Psoas muscle (tissue), 7 donors: ENCODE measurements at regions not wholly inside any gene's neighbourhood (a gene's known extent, or its start where the extent isn't known, plus 50 kb on each side); places are given as distances from the start of the nearest gene placed in this dataset.

ENCODE experiments used
- ATAC-seq, 4 donors: fragments of 200-7000 bp; cut with Tn5 transposase; one replicate each; pipeline ENCODE4 v1.9.1; 2020; ENCODE audit warnings: moderate library complexity in 3 of 4, mild to moderate bottlenecking in 2 of 4
- DNase-seq, 2 donors: peaks; one replicate each; pipeline ENCODE4 v3.0.0-alpha.2; 2020
- H3K27ac ChIP-seq: fragments of 200-600 bp; one replicate; pipeline ENCODE4 v1.8.0; 2022
- H3K27me3 ChIP-seq, 3 donors: fragments of 200-600 bp in 1 of 3; one replicate each; pipeline versions ENCODE4 v1.6.1 to v1.8.0; 2013 to 2022; ENCODE audit warnings: low read length in 2 of 3, mild to moderate bottlenecking in 2 of 3, moderate library complexity in 1 of 3; ENCODE audit not compliant: insufficient read depth in 3 of 3
- H3K36me3 ChIP-seq, 2 donors: fragments of 200-600 bp in 1 of 2; one replicate each; pipeline versions ENCODE4 v1.6.1 to v1.8.0; 2013 to 2022; ENCODE audit warnings: low read depth in 1 of 2, mild to moderate bottlenecking in 1 of 2, moderate library complexity in 1 of 2; ENCODE audit not compliant: insufficient read depth in 1 of 2
- H3K4me1 ChIP-seq: fragments of 200-600 bp; one replicate; pipeline ENCODE4 v1.8.0; 2022
- H3K4me3 ChIP-seq: fragments of 200-600 bp; one replicate; pipeline ENCODE4 v1.8.0; 2022; ENCODE audit warnings: mild to moderate bottlenecking
- H3K9me3 ChIP-seq: fragments of 200-600 bp; one replicate; pipeline ENCODE4 v1.8.0; 2022
- WGBS, 3 donors: extraction: QIAGEN DNeasy Blood & Tissue Kit; methylation state at CpG; one replicate each; pipeline versions ENCODE4 v1.1.6 to v1.1.7; 2013; 5-methylcytosine and 5-hydroxymethylcytosine counted together
- intact Hi-C, 2 donors: fragments of 100-400 bp; cut with DNase I; formaldehyde crosslinking; loops; one replicate each; pipeline versions ENCODE4 v1.11.0 to v1.14.2; 2022
- TF ChIP-seq, protein P1 (sequence below): fragments of 200-600 bp; IDR thresholded peaks from one replicate; pipeline ENCODE4 v1.8.0; 2022; ENCODE audit warnings: antibody characterized with exemption
- donor health status: healthy with polysubstance abuse.
- donor health status: DM: no; HTN: no; CAD: no; lungs with moderate emphysema.
- donor health status: Bipolar disorder and iron deficiency.
- donor health status: healthy.
- donor health status: DM: yes; HTN: yes; CAD: no.
- donor health status: DM: no; HTN: no; CAD: no.
- donor health status: DM: yes; HTN: yes; CAD: no.

- DNase-seq (no peak), ATAC-seq (no peak)
- H3K27me3 ChIP-seq, result no peaks in the 10 kb centered on the region
- TF ChIP-seq, protein P1, sequence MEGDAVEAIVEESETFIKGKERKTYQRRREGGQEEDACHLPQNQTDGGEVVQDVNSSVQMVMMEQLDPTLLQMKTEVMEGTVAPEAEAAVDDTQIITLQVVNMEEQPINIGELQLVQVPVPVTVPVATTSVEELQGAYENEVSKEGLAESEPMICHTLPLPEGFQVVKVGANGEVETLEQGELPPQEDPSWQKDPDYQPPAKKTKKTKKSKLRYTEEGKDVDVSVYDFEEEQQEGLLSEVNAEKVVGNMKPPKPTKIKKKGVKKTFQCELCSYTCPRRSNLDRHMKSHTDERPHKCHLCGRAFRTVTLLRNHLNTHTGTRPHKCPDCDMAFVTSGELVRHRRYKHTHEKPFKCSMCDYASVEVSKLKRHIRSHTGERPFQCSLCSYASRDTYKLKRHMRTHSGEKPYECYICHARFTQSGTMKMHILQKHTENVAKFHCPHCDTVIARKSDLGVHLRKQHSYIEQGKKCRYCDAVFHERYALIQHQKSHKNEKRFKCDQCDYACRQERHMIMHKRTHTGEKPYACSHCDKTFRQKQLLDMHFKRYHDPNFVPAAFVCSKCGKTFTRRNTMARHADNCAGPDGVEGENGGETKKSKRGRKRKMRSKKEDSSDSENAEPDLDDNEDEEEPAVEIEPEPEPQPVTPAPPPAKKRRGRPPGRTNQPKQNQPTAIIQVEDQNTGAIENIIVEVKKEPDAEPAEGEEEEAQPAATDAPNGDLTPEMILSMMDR, result no peak
- H3K36me3 ChIP-seq, result no peaks in the 10 kb centered on the region
- H3K27ac ChIP-seq, result no peak overlapping the region
- WGBS, 3 donors, result 75 to 78% (median 78%) methylated on average over 1 of the region's 1 CpG
- intact Hi-C loops, result no loop called here
- no peaks in the 10 kb centered on the region for H3K4me1 ChIP-seq
- no peak overlapping the region for H3K4me3 ChIP-seq
- H3K9me3 ChIP-seq, result no peaks in the 10 kb centered on the region
Measured at GRCh38 chr1:222256058-222256457, 291.8 kb downstream of the HHIPL2 start.

DNA sequence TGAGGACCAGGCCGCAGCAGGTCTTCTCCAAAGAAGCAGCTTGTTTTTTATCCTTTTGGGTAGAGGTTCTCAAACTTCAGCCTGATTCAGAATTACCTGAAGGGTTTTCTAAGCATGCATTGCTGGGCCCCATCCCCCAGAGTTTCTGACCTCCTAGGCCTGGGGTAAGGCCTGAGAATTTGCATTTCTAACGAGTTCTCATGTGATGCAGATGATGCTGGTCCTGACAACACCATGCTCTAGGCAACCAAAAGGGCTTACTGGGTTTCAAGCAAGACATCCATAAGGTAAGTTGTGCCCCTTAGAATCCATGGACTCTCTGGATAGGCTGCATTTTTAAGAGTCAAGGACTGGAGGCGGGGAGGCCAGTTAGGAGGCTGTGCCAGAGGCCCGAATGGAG, 295.1 kb downstream of the HHIPL2 start:
- DNase-seq (no peak), ATAC-seq (no peak)
- no peaks in the 10 kb centered on the region for H3K36me3 ChIP-seq
- H3K4me1 ChIP-seq, result no peaks in the 10 kb centered on the region
- no peak overlapping the region for H3K4me3 ChIP-seq
- no peaks in the 10 kb centered on the region for H3K27me3 ChIP-seq
- 85 to 93% (median 89%) methylated on average over 4 of the region's 4 CpGs for WGBS, 3 donors
- TF ChIP-seq, protein P1, result no peak
- H3K27ac ChIP-seq, result no peak overlapping the region
- intact Hi-C loops, result no loop called here
- H3K9me3 ChIP-seq, result no peaks in the 10 kb centered on the region

GRCh38 chr1:222251847-222252246, 296.1 kb downstream of the HHIPL2 start:
- H3K4me3 ChIP-seq, result no peak overlapping the region
- no peak overlapping the region for H3K27ac ChIP-seq
- WGBS, 3 donors, result 93 to 94% (median 93%) methylated on average over 2 of the region's 2 CpGs
- ATAC-seq (no peak), DNase-seq (no peak)
- H3K9me3 ChIP-seq, result no peaks in the 10 kb centered on the region
- no peaks in the 10 kb centered on the region for H3K36me3 ChIP-seq
- intact Hi-C loops, result no loop called here
- no peaks in the 10 kb centered on the region for H3K4me1 ChIP-seq
- TF ChIP-seq, protein P1, result no peak
- H3K27me3 ChIP-seq, result no peaks in the 10 kb centered on the region

DNA sequence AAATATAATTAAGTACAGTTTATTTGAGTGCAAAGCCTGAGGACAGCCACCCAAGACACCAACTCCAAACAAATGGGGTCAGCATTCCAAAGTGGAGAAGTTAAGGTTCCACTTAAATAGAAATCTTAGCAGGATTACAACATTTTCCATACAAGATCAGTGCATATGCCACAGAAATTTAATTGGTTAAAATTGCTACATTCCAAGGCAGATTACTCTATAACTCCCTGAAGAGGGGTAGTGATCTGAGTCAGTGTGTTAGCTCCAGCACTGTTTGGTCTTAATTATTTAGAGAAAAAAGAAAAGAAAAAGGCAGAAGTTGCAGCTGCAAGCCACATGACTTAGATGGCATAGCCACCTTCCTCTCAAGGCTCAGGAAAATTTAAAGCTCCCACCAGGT, 297.5 kb downstream of the HHIPL2 start:
- no peaks in the 10 kb centered on the region for H3K27me3 ChIP-seq
- DNase-seq (no peak), ATAC-seq (no peak)
- H3K9me3 ChIP-seq, result no peaks in the 10 kb centered on the region
- no peaks in the 10 kb centered on the region for H3K36me3 ChIP-seq
- no peak overlapping the region for H3K27ac ChIP-seq
- H3K4me3 ChIP-seq, result no peak overlapping the region
- no peaks in the 10 kb centered on the region for H3K4me1 ChIP-seq
- intact Hi-C loops, result no loop called here
- TF ChIP-seq, protein P1, result no peak

- H3K9me3 ChIP-seq, result no peaks in the 10 kb centered on the region
- TF ChIP-seq, protein P1, result no peak
- DNase-seq (no peak), ATAC-seq (no peak)
- no peaks in the 10 kb centered on the region for H3K4me1 ChIP-seq
- intact Hi-C loops, result no loop called here
- no peak overlapping the region for H3K4me3 ChIP-seq
- no peaks in the 10 kb centered on the region for H3K36me3 ChIP-seq
- no peaks in the 10 kb centered on the region for H3K27me3 ChIP-seq
- 48 to 54% (median 49%) methylated on average over 3 of the region's 3 CpGs for WGBS, 3 donors
- no peak overlapping the region for H3K27ac ChIP-seq
Measured at GRCh38 chr1:222247811-222248310, 300.0 kb downstream of the HHIPL2 start.
